Endothelial cell of umbilical vein (primary cell): ENCODE measurements at regions not wholly inside any gene's neighbourhood (a gene's known extent, or its start where the extent isn't known, plus 50 kb on each side); places are given as distances from the start of the nearest gene placed in this dataset.

ENCODE experiments used
- BruUV-seq: library from RNA; stranded (reverse); fragments of 400-500 nt; replicated peaks from 2 replicates; lab custom pipeline; 2021; lab: Mats Ljungman, UMichigan
- CTCF ChIA-PET: fragments of 300-600, 350-600 bp; sonication (Branson Sonifier 250); formaldehyde crosslinking; loops from one replicate; lab custom pipeline; 2021; ENCODE audit warnings: antibody characterized with exemption, inconsistent platforms; lab: Charles Lee
- POLR2A ChIA-PET: fragments of 300-600, 350-600 bp; sonication (Branson Sonifier 250); formaldehyde crosslinking; loops from one replicate; lab custom pipeline; 2021; ENCODE audit warnings: antibody characterized with exemption, inconsistent platforms; lab: Charles Lee
- DNase-seq: peaks from one replicate; pipeline ENCODE4 v3.0.0-alpha.2; 2011; ENCODE audit warnings: low read depth, low spot score
- FAIRE-seq: peaks from 2 replicates; lab custom pipeline; 2011; peaks lifted over from hg19 to GRCh38; lab: Jason Lieb, UNC
- H2AFZ ChIP-seq: 2 replicates; pipeline ENCODE4 v1.6.0; 2012; ENCODE audit warnings: low read depth, low read length, control low read depth, inconsistent platforms
- H3K27ac ChIP-seq: 2 replicates; pipeline ENCODE4 v1.5.1; 2011; ENCODE audit warnings: low read depth, mild to moderate bottlenecking, control low read depth, low read length, moderate library complexity; ENCODE audit not compliant: insufficient read depth
- H3K27me3 ChIP-seq, 2 experiments: 2 replicates each; pipeline versions ENCODE4 v1.6.0 to v1.6.1; 2011; ENCODE audit warnings: low read length in 2 of 2, mixed read lengths in 1 of 2; ENCODE audit not compliant: control insufficient read depth in 2 of 2, insufficient read depth in 2 of 2
- H3K36me3 ChIP-seq, 2 experiments: 2 replicates in 1 of 2; 3 replicates in 1 of 2; pipeline ENCODE4 v1.5.1; 2011; ENCODE audit warnings: low read length in 2 of 2, mild to moderate bottlenecking in 1 of 2, moderate library complexity in 1 of 2; ENCODE audit not compliant: control insufficient read depth in 2 of 2, insufficient read depth in 2 of 2; ENCODE audit errors: extremely low read depth in 1 of 2
- H3K4me1 ChIP-seq: 3 replicates; pipeline ENCODE4 v1.5.1; 2011; ENCODE audit warnings: mild to moderate bottlenecking, low read length; ENCODE audit not compliant: control insufficient read depth, insufficient read depth; ENCODE audit errors: extremely low read depth
- H3K4me2 ChIP-seq: 2 replicates; pipeline ENCODE4 v1.6.1; 2011; ENCODE audit warnings: low read length, control low read depth, mixed read lengths; ENCODE audit not compliant: insufficient read depth
- H3K4me3 ChIP-seq, 3 experiments: fragments of 200-600 bp in 1 of 3; sonication (generic), shearing (Covaris generic) in 1 of 3; replicated peaks in 1 of 3; 2 replicates each; pipeline ENCODE4 v1.5.1; 2011 to 2016; ENCODE audit warnings: control low read depth in 3 of 3, low read length in 3 of 3, mild to moderate bottlenecking in 2 of 3, inconsistent platforms in 1 of 3, low read depth in 1 of 3, moderate library complexity in 1 of 3; ENCODE audit not compliant: insufficient read depth in 1 of 3
- H3K79me2 ChIP-seq: 2 replicates; pipeline ENCODE4 v1.6.0; 2012; ENCODE audit warnings: low read length, inconsistent platforms; ENCODE audit not compliant: control insufficient read depth, insufficient read depth
- H3K9ac ChIP-seq: replicated peaks from 2 replicates; pipeline ENCODE3; 2011; ENCODE audit warnings: low read length, control low read depth; ENCODE audit not compliant: insufficient read depth; ENCODE audit errors: extremely low read depth
- H3K9me1 ChIP-seq: replicated peaks from 3 replicates; pipeline ENCODE4 v1.6.0; 2011; ENCODE audit warnings: mild to moderate bottlenecking, low read length; ENCODE audit not compliant: control insufficient read depth, insufficient read depth; ENCODE audit errors: extremely low read depth
- H3K9me3 ChIP-seq: replicated peaks from 2 replicates; pipeline ENCODE4 v1.5.1; 2012; ENCODE audit warnings: low read length, inconsistent platforms; ENCODE audit not compliant: control insufficient read depth, insufficient read depth
- H4K20me1 ChIP-seq: replicated peaks from 2 replicates; pipeline ENCODE3; 2011; ENCODE audit warnings: mild to moderate bottlenecking, low read length; ENCODE audit not compliant: control insufficient read depth, insufficient read depth; ENCODE audit errors: extremely low read depth
- EZH2 ChIP-seq: IDR thresholded peaks from 2 replicates; pipeline ENCODE4 v1.6.1; 2012; ENCODE audit warnings: borderline replicate concordance, low read depth, mild to moderate bottlenecking, moderate library complexity, low read length, inconsistent platforms; ENCODE audit not compliant: severe bottlenecking
- FOS ChIP-seq: IDR thresholded peaks from 2 replicates; pipeline ENCODE4 v1.6.1; 2011; ENCODE audit warnings: mild to moderate bottlenecking, low read length, moderate library complexity, borderline replicate concordance; ENCODE audit not compliant: insufficient read depth
- GATA2 ChIP-seq: IDR thresholded peaks from 2 replicates; pipeline ENCODE4 v1.7.0; 2011; ENCODE audit warnings: low read depth, mild to moderate bottlenecking, moderate library complexity, mixed read lengths, low read length; ENCODE audit not compliant: insufficient read length, insufficient read depth
- JUN ChIP-seq: IDR thresholded peaks from 2 replicates; pipeline ENCODE4 v1.6.1; 2011; ENCODE audit warnings: borderline replicate concordance, low read depth; ENCODE audit not compliant: insufficient read length, insufficient read depth
- MYC ChIP-seq: IDR thresholded peaks from one replicate; pipeline ENCODE4 v1.6.1; 2011; ENCODE audit warnings: mild to moderate bottlenecking, low read depth, low read length
- POLR2A ChIP-seq: IDR thresholded peaks from 2 replicates; pipeline ENCODE4 v1.6.1; 2012; ENCODE audit warnings: low read depth, mild to moderate bottlenecking, control low read depth, low read length
- POLR2AphosphoS5 ChIP-seq: IDR thresholded peaks from 2 replicates; pipeline ENCODE4 v1.6.1; 2012; ENCODE audit warnings: low read depth, mild to moderate bottlenecking, control low read depth, low read length, moderate library complexity; ENCODE audit not compliant: insufficient read depth
- dilution Hi-C: fragments of 300-500 bp; cut with MboI; formaldehyde crosslinking; loops from one replicate; pipeline ENCODE4 v1.15.0; 2019; ENCODE audit warnings: low sequenced_read_pairs; ENCODE audit not compliant: extremely low pct_ligation_motif_present
- intact Hi-C: fragments of 100-400 bp; cut with micrococcal nuclease; formaldehyde crosslinking; loops from one replicate; pipeline ENCODE4 v1.10.0; 2022
- TF ChIP-seq, protein P1 (sequence below), 2 donors: IDR thresholded peaks; 1 replicate in 1 of 2; 2 replicates in 1 of 2; pipeline ENCODE4 v1.5.1; 2011; ENCODE audit warnings: low read length in 2 of 2, mild to moderate bottlenecking in 2 of 2, moderate library complexity in 2 of 2, control low read depth in 1 of 2, inconsistent platforms in 1 of 2, low read depth in 1 of 2; ENCODE audit not compliant: insufficient read depth in 1 of 2; ENCODE audit errors: extremely low read depth in 1 of 2
- TF ChIP-seq, protein P2 (sequence below): IDR thresholded peaks from 2 replicates; pipeline ENCODE4 v1.6.1; 2011; ENCODE audit not compliant: insufficient read depth, insufficient read length

DNA sequence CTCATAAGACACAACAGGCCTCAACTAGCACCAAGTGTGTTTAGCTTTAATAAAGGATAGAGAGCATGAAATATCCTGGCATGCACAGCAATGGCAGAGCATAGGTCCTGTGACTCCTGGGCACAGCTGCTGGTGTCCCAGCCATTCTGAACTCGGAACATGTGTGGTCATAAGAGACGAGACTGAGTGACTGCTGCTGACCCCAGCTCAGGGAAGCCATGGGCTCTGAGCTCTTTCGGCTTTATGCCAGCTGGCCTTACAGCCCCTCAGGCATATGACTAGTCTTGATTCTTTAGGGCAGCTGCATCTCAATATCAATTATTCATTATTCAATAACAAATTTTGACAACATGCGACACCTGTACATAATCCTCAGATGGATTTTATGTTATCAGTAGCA is 62.4 kb upstream of the TOPAZ1 start:
- Histone ChIP-seq H3K36me3 (no peaks in the 10 kb centered on the region), H3K79me2 (no peaks in the 10 kb centered on the region), H3K4me1 (no peaks in the 10 kb centered on the region), H3K4me2 (no peak overlapping the region), H3K27me3 (no peaks in the 10 kb centered on the region), H4K20me1 (no peaks in the 10 kb centered on the region), H3K9ac (no peak overlapping the region), H3K4me3 (no peak overlapping the region), H3K27ac (no peak overlapping the region), H3K9me3 (no peaks in the 10 kb centered on the region), H2AFZ (no peak overlapping the region), H3K9me1 (no peaks in the 10 kb centered on the region)
- dilution Hi-C loops (no loop called here), intact Hi-C loops (no loop called here)
- ChIA-PET POLR2A (no interaction called here), CTCF (no interaction called here)
- no peak for TF ChIP-seq GATA2
- no peak for TF ChIP-seq POLR2A
- no peak for TF ChIP-seq JUN
- TF ChIP-seq, protein P1, sequence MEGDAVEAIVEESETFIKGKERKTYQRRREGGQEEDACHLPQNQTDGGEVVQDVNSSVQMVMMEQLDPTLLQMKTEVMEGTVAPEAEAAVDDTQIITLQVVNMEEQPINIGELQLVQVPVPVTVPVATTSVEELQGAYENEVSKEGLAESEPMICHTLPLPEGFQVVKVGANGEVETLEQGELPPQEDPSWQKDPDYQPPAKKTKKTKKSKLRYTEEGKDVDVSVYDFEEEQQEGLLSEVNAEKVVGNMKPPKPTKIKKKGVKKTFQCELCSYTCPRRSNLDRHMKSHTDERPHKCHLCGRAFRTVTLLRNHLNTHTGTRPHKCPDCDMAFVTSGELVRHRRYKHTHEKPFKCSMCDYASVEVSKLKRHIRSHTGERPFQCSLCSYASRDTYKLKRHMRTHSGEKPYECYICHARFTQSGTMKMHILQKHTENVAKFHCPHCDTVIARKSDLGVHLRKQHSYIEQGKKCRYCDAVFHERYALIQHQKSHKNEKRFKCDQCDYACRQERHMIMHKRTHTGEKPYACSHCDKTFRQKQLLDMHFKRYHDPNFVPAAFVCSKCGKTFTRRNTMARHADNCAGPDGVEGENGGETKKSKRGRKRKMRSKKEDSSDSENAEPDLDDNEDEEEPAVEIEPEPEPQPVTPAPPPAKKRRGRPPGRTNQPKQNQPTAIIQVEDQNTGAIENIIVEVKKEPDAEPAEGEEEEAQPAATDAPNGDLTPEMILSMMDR (IDR thresholded peaks at IDR 0.05; ENCODE audit: extremely low read depth in 1 of 2, insufficient read depth in 1 of 2, low read depth in 1 of 2, low read length in 2 of 2), result no peak
- TF ChIP-seq, protein P2, sequence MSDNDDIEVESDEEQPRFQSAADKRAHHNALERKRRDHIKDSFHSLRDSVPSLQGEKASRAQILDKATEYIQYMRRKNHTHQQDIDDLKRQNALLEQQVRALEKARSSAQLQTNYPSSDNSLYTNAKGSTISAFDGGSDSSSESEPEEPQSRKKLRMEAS, result no peak
- TF ChIP-seq FOS, result no peak
- no peak for TF ChIP-seq MYC
- no peak for TF ChIP-seq EZH2
- no peak for TF ChIP-seq POLR2AphosphoS5
- FAIRE-seq, result no peak
- no peak for DNase-seq
- BruUV-seq, result no TSS peak
